HPDE6-E6E7 (cell line): ENCODE measurements at regions not wholly inside any gene's neighbourhood (a gene's known extent, or its start where the extent isn't known, plus 50 kb on each side); places are given as distances from the start of the nearest gene placed in this dataset.
"Not testable (repeated sequence)": the region's sequence is repeated elsewhere in the genome, so short reads cannot be mapped to it uniquely, and the experiment has no call there.

Experiments used
- DNase-seq: peaks from one replicate; pipeline ENCODE4 v3.0.0; 2011; ENCODE audit warnings: missing footprints; ENCODE audit errors: extremely low spot score

DNA sequence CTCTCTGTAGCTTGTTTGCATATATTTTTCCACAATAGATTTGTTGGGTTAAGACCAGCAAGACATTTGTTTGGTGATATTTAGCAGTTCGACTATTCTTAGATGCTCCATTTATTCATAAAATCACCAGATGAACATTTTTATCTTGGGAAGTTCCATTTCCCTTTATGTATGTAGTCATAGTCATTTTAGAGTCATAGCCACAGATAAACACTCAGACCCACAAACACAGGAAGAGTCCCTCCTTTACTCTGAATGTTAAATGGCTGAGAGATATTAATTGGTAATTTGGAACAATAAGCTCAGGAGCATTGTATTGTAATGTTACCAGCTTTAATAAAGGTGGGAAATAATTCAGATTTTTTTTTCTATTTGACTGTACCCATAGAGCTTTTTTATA, 1608.7 kb downstream of the STIM2 start:
- DNase-seq = no peak

DNA sequence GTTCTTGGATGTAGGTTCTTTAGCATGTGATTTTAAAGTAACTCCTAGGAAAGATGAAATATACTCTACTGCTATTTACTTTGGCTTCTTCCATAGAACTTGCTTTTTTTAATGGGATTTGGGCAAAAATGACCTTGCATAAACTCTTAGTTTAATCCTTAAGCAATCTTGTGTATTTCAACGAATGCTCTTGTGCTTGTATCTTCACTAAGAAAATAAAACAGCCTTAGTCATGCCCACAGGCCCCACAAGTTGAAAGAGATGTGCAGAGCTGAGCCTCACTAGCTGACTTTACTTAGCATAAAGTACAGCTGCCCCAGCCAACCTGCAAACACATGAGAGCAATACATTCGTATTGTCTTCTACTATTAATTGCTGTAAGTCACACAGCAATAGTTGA, 1609.2 kb downstream of the STIM2 start:
- DNase-seq = no peak

DNA sequence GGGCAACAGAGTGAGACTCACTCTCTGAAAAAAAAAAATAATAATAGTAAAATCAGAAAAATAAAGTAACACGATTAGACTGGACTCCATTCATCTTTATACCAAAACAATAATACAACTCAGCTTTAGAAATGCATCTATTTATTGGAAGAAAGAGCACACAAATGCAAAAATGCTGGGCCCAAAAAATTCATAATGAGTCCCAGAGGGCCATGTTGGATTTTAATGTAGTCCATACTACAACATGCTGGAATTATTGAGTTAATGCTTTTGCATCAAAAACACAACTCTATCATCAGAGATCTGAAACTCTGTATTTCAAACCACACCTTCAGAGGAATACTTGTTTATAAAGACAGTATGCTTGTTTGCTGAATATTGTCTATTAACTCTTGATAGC, 1614.7 kb downstream of the STIM2 start:
- DNase-seq = no peak

DNA sequence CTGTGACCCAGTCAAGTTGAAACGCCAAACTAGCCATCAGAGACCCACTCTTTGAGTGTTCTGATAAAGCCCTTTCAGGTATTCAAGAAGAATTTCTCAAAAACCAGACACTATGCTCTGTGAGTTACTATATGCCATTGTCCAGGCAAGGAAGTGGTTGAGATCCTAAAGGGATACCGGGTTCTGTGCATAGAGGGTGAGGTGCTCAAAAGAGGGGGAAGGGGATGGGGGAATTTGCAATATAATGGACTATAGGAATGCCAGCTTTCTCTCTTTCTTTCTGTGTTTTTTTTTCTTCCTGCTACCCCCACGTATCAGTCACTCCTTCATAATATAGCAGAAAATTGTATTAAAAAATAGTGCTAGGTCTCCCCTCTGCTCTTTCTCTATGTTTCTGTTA, 1619.0 kb downstream of the STIM2 start:
- no peak for DNase-seq

DNA sequence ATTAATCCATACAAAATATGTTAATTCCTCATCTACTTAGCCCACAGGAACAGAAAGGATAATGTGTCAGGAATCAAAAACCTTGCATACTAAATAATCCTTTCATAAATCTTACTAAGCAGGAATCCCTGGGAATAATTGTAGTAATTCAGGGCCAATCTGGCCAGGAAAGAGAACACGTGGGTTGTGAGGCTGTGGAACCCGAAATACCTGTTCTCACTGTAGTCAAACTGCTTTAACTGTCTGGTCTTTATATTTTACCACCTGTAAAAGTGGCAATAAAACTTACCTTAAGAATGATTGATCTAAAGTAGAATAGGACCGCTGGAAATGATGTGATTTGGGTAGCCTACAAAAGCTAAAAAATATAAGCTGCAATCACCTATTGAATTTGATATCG, 1620.9 kb downstream of the STIM2 start:
- peak; percentile 8 for DNase-seq

DNA sequence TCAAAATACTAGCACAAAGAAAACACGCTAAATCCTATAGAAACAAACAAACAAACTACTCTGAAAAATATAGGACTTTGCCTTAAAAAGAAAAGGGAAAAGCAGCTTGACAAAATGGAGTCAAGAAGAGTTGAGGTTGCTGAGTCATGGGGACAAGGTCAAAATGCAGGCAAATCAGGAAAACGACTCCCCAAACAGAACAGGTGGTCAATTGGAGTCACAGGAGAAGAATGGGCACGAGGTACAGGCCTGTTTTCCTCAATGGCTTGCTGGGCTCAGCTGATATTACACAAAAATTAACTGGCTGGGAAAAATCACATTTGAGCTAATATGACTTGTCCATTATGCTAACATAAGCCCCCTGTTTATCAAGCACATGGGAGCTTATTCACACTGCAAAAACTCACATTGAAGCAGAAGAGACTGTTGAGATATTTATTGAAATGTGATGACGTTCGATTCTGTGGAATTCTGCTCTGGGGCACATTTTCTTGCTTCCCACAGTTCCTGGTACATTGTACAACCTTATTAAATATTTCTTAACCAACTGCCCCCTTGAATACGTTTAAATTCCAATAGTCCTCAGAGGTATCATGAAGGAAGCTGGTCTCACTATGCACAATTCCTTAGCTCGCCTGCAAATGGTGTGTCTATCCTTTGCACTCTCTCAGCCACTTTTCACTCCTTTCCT, 1622.1 kb downstream of the STIM2 start:
- DNase-seq = no peak

DNA sequence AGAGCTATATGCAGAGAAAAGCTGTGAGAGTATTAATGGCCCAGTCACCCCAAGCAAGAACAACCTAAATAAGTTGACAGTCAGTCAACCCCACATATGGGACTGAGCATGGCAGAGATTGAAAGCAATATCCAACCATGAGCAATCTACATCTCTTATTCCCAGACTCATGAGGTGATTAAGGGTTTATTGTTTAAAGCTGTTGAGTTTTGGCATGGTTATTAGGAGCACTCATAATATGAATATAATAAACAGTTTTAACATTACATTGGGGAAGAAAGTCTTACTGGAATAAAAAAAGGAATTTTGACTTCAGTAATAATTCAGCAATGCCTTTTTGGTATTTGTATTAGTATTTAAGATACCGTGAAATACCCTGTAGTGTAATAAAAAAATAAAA, 1627.4 kb downstream of the STIM2 start:
- DNase-seq = no peak

DNA sequence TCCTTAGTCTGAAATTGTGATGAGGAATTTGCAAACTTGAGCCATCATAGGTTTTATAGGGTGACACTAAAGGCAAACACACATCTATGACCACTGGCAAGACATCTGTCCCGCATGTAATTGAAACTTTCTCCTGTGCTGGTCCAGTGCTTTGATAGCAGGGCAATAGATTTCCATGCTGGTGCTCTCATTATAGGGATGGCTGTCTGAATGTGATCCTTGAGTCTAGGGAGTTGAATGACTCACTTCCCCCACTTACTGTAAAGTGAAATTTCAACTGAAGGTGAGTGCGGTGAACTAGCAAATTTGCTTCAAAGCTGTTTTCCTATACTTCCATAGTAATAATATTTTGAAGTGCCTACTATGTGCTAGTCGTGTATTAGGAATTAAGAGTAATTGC, 1630.0 kb downstream of the STIM2 start:
- DNase-seq = no peak

DNA sequence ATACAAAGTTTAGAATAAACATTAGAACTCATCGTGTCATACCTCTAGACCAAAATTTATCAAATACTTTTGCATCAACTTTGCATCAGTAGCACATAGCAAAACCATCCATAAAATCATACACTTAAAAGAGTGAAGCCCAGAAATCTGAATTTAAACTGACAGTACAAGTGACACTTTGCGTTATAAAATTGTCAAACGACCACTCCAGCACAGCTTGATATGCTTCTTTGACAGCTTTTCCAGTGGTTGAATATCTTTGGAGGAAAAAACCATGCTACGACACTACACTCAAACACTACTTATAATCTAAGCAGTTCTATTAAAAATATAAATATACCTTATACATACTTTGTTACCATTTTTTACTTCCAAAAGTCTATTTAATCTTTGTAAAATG, 1644.4 kb downstream of the STIM2 start:
- no peak for DNase-seq

DNA sequence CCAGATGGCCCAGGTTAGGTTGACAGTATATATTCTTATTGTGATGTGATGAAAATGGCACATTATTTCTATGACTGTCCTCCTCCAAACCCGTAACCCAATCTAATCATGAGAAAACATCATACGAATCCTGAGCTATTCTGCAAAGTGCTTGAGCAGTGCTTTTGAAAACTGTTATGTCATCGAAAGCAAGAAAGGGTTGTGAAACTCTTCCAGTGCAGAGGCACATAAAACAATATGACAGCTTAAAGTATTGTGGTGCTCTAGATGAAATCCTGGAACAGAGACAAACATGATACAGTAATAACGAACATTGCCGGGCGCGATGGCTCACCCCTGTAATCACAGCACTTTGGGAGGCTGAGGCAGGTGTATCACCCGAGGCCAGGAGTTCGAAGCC, 1648.0 kb downstream of the STIM2 start:
- DNase-seq = no peak

DNA sequence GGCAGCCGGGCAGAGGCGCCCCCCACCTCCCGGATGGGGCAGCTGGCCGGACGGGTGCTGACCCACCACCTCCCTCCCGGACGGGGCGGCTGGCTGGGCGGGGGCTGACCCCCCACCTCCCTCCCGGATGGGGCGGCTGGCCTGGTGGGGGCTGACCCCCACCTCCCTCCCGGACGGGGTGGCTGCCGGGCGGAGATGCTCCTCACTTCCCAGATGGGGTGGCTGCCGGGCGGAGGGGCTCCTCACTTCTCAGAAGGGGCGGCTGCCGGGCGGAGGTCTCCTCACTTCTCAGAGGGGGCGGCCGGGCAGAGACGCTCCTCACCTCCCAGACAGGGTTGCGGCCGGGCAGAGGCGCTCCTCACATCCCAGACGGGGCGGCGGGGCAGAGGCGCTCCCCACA, 1654.1 kb downstream of the STIM2 start:
- DNase-seq = not testable (repeated sequence)

DNA sequence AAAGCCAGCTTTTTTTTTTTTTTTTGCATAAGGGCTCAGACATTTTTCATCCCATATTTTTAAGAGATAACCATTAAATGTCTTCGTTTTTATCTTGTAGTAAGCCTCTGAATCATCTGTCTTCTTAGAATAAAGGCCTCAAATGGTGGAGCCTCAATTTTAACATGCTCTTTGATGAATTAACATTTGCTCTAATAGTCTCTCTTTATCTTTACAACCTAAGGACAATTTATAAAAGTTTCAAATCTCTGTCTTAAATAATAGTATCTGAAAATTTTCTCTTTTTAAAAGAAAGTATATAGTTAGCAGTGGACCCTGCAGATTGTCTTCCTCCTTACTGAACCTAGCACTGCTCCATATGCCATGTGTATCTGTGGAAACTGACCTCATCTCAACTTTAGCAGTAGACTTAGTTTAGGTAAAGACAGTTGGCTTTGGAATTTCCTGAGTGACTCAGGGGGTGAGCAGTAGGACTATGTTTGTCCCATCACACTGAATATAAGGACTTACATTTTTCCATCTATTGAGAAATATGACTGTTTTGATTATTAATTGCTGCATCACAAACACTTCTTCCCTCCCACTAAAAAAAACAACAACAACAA, 1658.0 kb downstream of the STIM2 start:
- DNase-seq = no peak

DNA sequence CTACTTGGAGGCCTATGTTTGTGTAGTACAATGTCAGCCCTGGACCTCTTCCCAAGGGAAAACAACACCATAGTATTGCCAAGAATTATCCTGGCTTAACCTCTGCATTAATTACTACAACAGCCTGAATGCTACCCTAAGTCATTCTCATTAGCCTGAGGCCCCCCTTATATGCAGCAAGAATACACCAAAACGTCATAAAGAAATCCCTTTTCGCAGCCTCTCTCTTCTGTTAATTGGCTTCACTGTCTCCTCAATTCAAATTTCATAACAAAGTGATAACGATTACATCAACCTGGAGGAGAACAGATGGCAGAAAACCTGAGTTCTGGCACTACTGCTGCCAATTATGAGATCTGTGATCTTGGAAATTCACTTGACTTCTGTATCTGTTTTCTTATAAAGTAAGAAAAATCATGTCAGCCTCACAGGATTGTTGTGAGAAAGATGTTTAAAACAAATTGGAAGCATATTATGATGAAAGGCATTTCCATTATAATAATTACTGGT, 1663.1 kb downstream of the STIM2 start:
- DNase-seq = no peak

DNA sequence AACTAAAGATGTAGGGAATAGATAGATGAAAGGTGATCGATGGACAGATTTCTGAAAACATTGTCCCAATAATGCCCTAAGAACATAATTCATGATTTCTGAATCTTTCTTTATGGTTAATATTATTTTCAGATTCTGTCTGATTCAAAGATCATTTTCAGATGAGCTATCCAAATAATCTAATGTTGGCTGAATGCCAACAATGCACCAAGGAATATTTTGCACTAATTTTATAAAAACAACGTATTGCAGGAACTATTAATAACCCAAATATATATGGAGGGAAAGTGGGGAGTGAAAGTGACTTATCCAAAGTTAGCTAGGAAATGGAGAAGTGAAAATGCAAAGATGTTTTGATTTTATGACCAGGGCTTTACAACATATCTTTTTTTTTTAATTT, 1675.5 kb downstream of the STIM2 start:
- no peak for DNase-seq

DNA sequence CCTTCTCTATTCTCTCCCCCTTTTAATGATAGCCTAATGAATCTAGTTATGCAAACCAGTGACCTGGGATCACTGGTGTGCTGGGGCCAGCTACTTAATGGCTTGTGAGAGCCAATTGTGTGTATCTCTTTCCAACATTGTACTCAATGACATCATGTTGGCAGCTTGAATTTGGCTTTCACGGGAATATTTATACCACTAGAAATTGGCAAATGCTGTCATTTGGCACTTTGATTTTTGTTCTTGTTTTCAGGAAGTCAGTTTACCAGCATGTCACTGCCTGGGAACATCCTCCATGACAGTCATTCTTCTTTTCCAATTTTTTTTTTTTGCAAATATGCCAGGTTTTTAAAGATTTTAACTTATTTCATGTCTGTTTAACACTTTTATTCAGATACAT, 1685.3 kb downstream of the STIM2 start:
- DNase-seq = no peak

DNA sequence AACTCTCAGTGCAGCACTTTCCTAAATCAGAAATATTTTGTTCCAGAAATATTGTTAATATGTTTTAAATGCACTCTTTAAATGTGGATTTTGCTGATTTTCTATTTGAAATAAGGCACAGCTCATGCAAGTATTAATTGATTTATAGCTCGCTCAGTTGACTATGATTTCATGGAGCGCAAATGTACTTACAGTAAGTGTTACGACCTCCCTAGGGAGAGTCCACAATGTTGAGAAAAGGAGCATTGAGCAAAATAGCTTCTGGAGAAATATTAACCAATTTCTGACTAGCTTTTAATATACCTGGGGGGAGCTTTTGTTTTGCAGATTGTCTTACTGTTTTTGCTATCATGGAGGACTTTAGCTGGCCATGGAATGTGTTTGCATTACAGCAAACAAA, 1687.5 kb downstream of the STIM2 start:
- no peak for DNase-seq

DNA sequence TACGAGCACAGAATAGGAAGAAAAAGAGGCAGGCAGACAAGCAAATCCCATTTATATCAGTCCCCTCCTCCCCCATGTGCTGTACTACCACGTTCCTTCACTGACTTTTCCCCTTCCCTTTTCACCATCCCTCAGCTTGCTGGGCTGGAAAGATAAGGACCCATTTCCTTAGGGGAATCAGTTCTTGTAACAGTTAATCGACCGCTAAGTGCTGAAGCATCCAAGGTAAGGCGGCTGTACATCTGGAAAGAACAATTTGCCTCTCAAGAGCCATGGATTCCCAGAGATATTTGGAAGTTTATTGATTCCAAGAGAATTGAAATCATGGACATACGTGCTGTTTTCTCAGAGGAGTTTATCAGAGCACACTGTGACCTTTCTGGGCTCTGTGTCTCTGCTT, 1688.0 kb downstream of the STIM2 start:
- DNase-seq = no peak

DNA sequence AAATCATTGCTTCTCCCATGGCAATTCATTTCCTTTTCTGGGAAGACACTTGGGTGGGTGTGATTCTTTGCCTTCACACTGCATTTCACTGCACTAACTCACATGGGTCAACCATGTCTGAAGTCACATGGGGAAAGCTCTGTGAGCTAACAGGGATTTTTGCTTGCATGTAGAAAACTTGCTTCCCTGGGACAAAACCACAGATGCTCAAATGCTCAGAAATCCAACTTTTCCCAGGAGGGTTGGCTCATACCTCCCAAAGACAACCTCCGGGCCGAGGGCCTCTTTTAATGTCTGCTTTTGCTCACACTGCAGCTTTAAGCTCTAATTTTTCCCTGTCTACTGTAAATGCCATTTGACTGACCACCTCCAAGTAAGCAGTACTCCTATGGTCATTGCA, 1695.2 kb downstream of the STIM2 start:
- no peak for DNase-seq

DNA sequence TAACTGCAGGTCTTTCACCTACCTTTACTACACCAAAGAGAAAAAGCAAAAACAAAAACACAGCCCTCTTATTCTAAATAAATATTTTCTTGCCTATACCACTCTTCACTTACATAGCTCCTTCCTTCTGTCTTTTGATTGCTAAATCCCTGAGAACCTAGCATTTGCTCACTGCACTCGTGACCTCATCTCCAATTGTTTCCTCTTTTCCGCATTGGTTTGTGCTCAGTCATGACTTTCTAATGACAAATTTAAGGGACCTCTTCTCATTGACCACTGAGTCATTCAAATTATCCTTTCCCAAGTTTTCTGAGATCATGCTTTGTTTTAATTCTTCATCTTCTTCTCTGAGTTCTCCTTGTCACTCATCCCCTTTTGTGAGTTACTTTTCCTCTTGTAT, 1697.1 kb downstream of the STIM2 start:
- DNase-seq = peak; percentile 13

DNA sequence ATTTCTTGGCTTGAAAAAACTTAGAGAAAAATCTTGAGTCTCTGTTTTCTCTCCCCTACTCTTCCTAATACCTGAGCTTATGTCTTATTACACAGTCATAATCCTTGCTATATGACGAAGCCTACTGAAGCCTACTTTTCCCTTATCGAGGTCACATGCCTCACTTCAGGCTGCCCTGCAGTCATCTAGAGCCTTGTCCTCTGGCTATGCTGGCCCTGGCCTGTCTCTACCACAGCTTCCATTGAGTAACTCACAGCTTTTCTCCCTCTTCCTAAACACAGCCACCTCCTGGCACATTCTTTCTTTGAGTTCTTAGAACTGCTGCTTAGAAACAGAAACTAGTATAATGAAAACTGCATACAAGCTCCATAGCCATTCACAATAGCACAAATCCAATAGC, 1698.3 kb downstream of the STIM2 start:
- DNase-seq = no peak

DNA sequence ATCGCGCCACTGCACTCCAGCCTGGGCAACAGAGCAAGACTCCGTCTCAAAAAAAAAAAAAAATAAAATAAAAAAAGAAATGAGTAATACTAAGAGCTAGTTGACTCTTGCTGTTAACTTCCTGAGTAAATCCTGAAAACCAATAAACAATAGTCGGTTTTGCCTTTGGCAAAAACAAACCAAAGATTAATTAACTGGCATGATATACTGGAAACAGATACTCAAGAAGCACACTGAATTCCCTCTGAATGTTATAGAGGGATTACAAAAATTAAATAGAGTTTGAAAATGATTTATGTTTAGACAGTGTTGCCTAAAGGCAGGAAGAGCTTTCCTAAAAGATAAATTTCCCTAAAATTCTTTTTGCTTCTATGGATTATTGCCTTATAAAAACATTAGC, 1702.3 kb downstream of the STIM2 start:
- DNase-seq = no peak

DNA sequence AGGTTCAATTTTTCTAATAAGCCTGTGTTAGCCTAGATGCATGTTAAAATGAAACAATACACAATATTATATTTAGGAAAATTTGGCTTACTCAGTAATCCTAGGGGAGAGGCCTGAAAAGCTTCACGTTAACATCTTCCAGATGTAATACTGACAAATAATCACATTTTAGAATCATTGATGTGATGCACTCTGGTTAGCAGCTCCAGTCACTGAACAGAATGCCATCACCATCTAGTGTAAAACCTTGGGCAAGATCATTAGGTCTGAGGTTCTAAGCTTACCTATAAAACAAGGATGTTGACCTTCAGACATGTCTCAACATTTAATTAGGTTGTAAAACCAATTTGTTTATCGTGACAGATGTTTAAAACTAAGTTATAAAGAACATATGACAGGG, 1704.8 kb downstream of the STIM2 start:
- DNase-seq = no peak

DNA sequence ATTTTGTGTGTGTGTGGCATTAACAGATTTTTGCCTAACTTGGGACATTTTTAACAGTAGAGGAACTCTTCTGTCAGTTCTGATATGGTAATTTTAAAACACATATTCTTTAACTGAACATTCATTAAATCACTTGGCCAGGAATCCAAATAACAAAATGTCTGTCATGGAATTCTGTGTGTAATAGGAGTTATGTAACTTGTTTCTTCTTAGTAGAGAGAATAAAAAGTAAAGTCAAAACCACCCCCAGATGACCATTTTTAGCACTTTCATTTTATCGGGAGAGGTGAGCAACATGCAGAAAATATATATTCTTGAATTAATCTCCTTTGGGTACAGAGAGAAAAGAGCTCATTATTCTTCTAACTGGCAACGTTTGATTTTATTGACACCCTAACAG, 1740.3 kb downstream of the STIM2 start:
- DNase-seq = no peak

DNA sequence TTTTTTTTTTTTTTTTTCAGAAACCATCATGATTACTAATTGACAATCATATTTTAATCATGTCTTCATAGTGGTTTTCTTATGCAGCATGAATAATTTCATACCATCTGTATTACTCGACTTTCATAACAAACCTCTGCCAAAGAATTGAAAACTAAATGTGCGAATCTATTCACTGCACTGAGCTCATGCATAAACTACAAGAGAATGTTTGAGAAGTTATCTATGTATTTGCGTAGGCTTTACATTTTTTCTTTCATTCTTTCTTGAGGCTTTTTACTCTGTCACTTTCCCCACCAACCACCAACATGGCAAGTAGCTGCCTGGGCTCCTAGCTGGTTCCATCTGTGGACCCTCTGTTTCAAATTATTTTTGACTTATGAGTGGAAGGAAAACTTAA, 1761.0 kb downstream of the STIM2 start:
- DNase-seq = no peak
